Endothelial cell of umbilical vein (primary cell): ENCODE measurements at regions not wholly inside any gene's neighbourhood (a gene's known extent, or its start where the extent isn't known, plus 50 kb on each side); places are given as distances from the start of the nearest gene placed in this dataset.

Experiments used
- BruUV-seq: library from RNA; stranded (reverse); fragments of 400-500 nt; replicated peaks from 2 replicates; lab custom pipeline; 2021; lab: Mats Ljungman, UMichigan
- CTCF ChIA-PET: fragments of 300-600, 350-600 bp; sonication (Branson Sonifier 250); formaldehyde crosslinking; loops from one replicate; lab custom pipeline; 2021; ENCODE audit warnings: antibody characterized with exemption, inconsistent platforms; lab: Charles Lee
- POLR2A ChIA-PET: fragments of 300-600, 350-600 bp; sonication (Branson Sonifier 250); formaldehyde crosslinking; loops from one replicate; lab custom pipeline; 2021; ENCODE audit warnings: antibody characterized with exemption, inconsistent platforms; lab: Charles Lee
- DNase-seq: peaks from one replicate; pipeline ENCODE4 v3.0.0-alpha.2; 2011; ENCODE audit warnings: low read depth, low spot score
- FAIRE-seq: peaks from 2 replicates; lab custom pipeline; 2011; peaks lifted over from hg19 to GRCh38; lab: Jason Lieb, UNC
- H2AFZ ChIP-seq: 2 replicates; pipeline ENCODE4 v1.6.0; 2012; ENCODE audit warnings: low read depth, low read length, control low read depth, inconsistent platforms
- H3K27ac ChIP-seq: 2 replicates; pipeline ENCODE4 v1.5.1; 2011; ENCODE audit warnings: low read depth, mild to moderate bottlenecking, control low read depth, low read length, moderate library complexity; ENCODE audit not compliant: insufficient read depth
- H3K27me3 ChIP-seq, 2 experiments: 2 replicates each; pipeline versions ENCODE4 v1.6.0 to v1.6.1; 2011; ENCODE audit warnings: low read length in 2 of 2, mixed read lengths in 1 of 2; ENCODE audit not compliant: control insufficient read depth in 2 of 2, insufficient read depth in 2 of 2
- H3K36me3 ChIP-seq, 2 experiments: 2 replicates in 1 of 2; 3 replicates in 1 of 2; pipeline ENCODE4 v1.5.1; 2011; ENCODE audit warnings: low read length in 2 of 2, mild to moderate bottlenecking in 1 of 2, moderate library complexity in 1 of 2; ENCODE audit not compliant: control insufficient read depth in 2 of 2, insufficient read depth in 2 of 2; ENCODE audit errors: extremely low read depth in 1 of 2
- H3K4me1 ChIP-seq: 3 replicates; pipeline ENCODE4 v1.5.1; 2011; ENCODE audit warnings: mild to moderate bottlenecking, low read length; ENCODE audit not compliant: control insufficient read depth, insufficient read depth; ENCODE audit errors: extremely low read depth
- H3K4me2 ChIP-seq: 2 replicates; pipeline ENCODE4 v1.6.1; 2011; ENCODE audit warnings: low read length, control low read depth, mixed read lengths; ENCODE audit not compliant: insufficient read depth
- H3K4me3 ChIP-seq, 3 experiments: fragments of 200-600 bp in 1 of 3; sonication (generic), shearing (Covaris generic) in 1 of 3; replicated peaks in 1 of 3; 2 replicates each; pipeline ENCODE4 v1.5.1; 2011 to 2016; ENCODE audit warnings: control low read depth in 3 of 3, low read length in 3 of 3, mild to moderate bottlenecking in 2 of 3, inconsistent platforms in 1 of 3, low read depth in 1 of 3, moderate library complexity in 1 of 3; ENCODE audit not compliant: insufficient read depth in 1 of 3
- H3K79me2 ChIP-seq: 2 replicates; pipeline ENCODE4 v1.6.0; 2012; ENCODE audit warnings: low read length, inconsistent platforms; ENCODE audit not compliant: control insufficient read depth, insufficient read depth
- H3K9ac ChIP-seq: replicated peaks from 2 replicates; pipeline ENCODE3; 2011; ENCODE audit warnings: low read length, control low read depth; ENCODE audit not compliant: insufficient read depth; ENCODE audit errors: extremely low read depth
- H3K9me1 ChIP-seq: replicated peaks from 3 replicates; pipeline ENCODE4 v1.6.0; 2011; ENCODE audit warnings: mild to moderate bottlenecking, low read length; ENCODE audit not compliant: control insufficient read depth, insufficient read depth; ENCODE audit errors: extremely low read depth
- H3K9me3 ChIP-seq: replicated peaks from 2 replicates; pipeline ENCODE4 v1.5.1; 2012; ENCODE audit warnings: low read length, inconsistent platforms; ENCODE audit not compliant: control insufficient read depth, insufficient read depth
- H4K20me1 ChIP-seq: replicated peaks from 2 replicates; pipeline ENCODE3; 2011; ENCODE audit warnings: mild to moderate bottlenecking, low read length; ENCODE audit not compliant: control insufficient read depth, insufficient read depth; ENCODE audit errors: extremely low read depth
- CTCF ChIP-seq, 2 donors: IDR thresholded peaks; 1 replicate in 1 of 2; 2 replicates in 1 of 2; pipeline ENCODE4 v1.5.1; 2011; ENCODE audit warnings: low read length in 2 of 2, mild to moderate bottlenecking in 2 of 2, moderate library complexity in 2 of 2, control low read depth in 1 of 2, inconsistent platforms in 1 of 2, low read depth in 1 of 2; ENCODE audit not compliant: insufficient read depth in 1 of 2; ENCODE audit errors: extremely low read depth in 1 of 2
- EZH2 ChIP-seq: IDR thresholded peaks from 2 replicates; pipeline ENCODE4 v1.6.1; 2012; ENCODE audit warnings: borderline replicate concordance, low read depth, mild to moderate bottlenecking, moderate library complexity, low read length, inconsistent platforms; ENCODE audit not compliant: severe bottlenecking
- FOS ChIP-seq: IDR thresholded peaks from 2 replicates; pipeline ENCODE4 v1.6.1; 2011; ENCODE audit warnings: mild to moderate bottlenecking, low read length, moderate library complexity, borderline replicate concordance; ENCODE audit not compliant: insufficient read depth
- GATA2 ChIP-seq: IDR thresholded peaks from 2 replicates; pipeline ENCODE4 v1.7.0; 2011; ENCODE audit warnings: low read depth, mild to moderate bottlenecking, moderate library complexity, mixed read lengths, low read length; ENCODE audit not compliant: insufficient read length, insufficient read depth
- JUN ChIP-seq: IDR thresholded peaks from 2 replicates; pipeline ENCODE4 v1.6.1; 2011; ENCODE audit warnings: borderline replicate concordance, low read depth; ENCODE audit not compliant: insufficient read length, insufficient read depth
- MAX ChIP-seq: IDR thresholded peaks from 2 replicates; pipeline ENCODE4 v1.6.1; 2011; ENCODE audit not compliant: insufficient read depth, insufficient read length
- MYC ChIP-seq: IDR thresholded peaks from one replicate; pipeline ENCODE4 v1.6.1; 2011; ENCODE audit warnings: mild to moderate bottlenecking, low read depth, low read length
- POLR2A ChIP-seq: IDR thresholded peaks from 2 replicates; pipeline ENCODE4 v1.6.1; 2012; ENCODE audit warnings: low read depth, mild to moderate bottlenecking, control low read depth, low read length
- POLR2AphosphoS5 ChIP-seq: IDR thresholded peaks from 2 replicates; pipeline ENCODE4 v1.6.1; 2012; ENCODE audit warnings: low read depth, mild to moderate bottlenecking, control low read depth, low read length, moderate library complexity; ENCODE audit not compliant: insufficient read depth
- dilution Hi-C: fragments of 300-500 bp; cut with MboI; formaldehyde crosslinking; loops from one replicate; pipeline ENCODE4 v1.15.0; 2019; ENCODE audit warnings: low sequenced_read_pairs; ENCODE audit not compliant: extremely low pct_ligation_motif_present
- intact Hi-C: fragments of 100-400 bp; cut with micrococcal nuclease; formaldehyde crosslinking; loops from one replicate; pipeline ENCODE4 v1.10.0; 2022

DNA sequence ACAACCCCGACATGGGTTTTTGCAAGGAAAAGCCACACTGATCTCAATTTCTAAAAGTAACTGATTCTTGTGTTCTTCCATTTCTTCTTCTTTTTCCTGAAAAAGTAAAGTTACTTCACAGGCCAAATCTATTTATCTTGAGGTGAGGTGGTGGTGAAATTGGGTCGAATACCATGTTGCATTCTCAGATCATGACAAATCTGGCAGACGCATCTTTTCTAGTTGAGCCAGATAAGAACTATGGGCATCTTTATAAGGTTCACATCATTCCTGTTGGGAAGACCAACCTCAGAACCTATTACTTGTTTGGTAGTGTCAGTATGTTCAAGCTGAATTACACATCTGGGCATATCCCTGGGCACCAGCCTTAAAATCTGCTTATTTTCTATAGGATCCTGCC lies 78.6 kb upstream of the USP25 start:
- H3K79me2 ChIP-seq, result no peaks in the 10 kb centered on the region
- H3K9me3 ChIP-seq, result no peaks in the 10 kb centered on the region
- H3K9me1 ChIP-seq, result no peaks in the 10 kb centered on the region
- H2AFZ ChIP-seq, result no peak overlapping the region
- BruUV-seq, result no TSS peak
- H3K27me3 ChIP-seq, result no peaks in the 10 kb centered on the region
- no peaks in the 10 kb centered on the region for H3K36me3 ChIP-seq
- H4K20me1 ChIP-seq, result no peaks in the 10 kb centered on the region
- H3K4me3 ChIP-seq, result no peak overlapping the region
- intact Hi-C loops (no loop called here), dilution Hi-C loops (no loop called here)
- no peak overlapping the region for H3K27ac ChIP-seq
- CTCF ChIA-PET, result no interaction called here
- DNase-seq (no peak), FAIRE-seq (no peak)
- H3K4me2 ChIP-seq, result no peak overlapping the region
- POLR2A ChIA-PET, result no interaction called here
- no peak overlapping the region for H3K9ac ChIP-seq
- no peaks in the 10 kb centered on the region for H3K4me1 ChIP-seq
- TF ChIP-seq POLR2AphosphoS5 (no peak), EZH2 (no peak), JUN (no peak), POLR2A (no peak), MYC (no peak), FOS (no peak), MAX (no peak), CTCF (IDR thresholded peaks at IDR 0.05; ENCODE audit: extremely low read depth in 1 of 2, insufficient read depth in 1 of 2, low read depth in 1 of 2, low read length in 2 of 2) (no peak), GATA2 (no peak)
